ENCODE measurements at regions not wholly inside any gene's neighbourhood (a gene's known extent, or its start where the extent isn't known, plus 50 kb on each side); places are given as distances from the start of the nearest gene placed in this dataset.

DNA sequence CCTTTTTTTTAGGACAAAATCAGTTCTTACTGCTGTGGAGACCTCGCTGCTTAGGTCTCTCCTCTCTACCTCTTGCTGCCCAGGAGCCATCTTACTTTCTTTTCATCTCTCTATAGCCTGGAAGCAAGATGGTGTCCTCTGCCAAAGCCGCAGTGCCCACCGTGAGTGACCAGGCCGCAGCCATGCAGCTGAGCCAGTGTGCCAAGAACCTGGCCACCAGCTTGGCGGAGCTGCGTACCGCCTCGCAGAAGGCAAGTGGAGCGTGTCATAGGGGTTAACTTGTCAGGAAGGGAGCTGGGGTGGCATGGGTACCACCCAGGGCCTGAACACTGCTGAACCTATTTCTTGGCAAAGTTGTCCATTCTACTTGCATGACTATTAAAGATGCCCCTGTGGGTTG is 320.3 kb upstream of the TPM1 start:
- TF ChIP-seq, protein P1, sequence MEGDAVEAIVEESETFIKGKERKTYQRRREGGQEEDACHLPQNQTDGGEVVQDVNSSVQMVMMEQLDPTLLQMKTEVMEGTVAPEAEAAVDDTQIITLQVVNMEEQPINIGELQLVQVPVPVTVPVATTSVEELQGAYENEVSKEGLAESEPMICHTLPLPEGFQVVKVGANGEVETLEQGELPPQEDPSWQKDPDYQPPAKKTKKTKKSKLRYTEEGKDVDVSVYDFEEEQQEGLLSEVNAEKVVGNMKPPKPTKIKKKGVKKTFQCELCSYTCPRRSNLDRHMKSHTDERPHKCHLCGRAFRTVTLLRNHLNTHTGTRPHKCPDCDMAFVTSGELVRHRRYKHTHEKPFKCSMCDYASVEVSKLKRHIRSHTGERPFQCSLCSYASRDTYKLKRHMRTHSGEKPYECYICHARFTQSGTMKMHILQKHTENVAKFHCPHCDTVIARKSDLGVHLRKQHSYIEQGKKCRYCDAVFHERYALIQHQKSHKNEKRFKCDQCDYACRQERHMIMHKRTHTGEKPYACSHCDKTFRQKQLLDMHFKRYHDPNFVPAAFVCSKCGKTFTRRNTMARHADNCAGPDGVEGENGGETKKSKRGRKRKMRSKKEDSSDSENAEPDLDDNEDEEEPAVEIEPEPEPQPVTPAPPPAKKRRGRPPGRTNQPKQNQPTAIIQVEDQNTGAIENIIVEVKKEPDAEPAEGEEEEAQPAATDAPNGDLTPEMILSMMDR (conservative IDR thresholded peaks at IDR 0.05; ENCODE audit: low read length): no peak
- DNase-seq (ENCODE audit: low read depth): no peak
- no peak overlapping the region for H3K4me3 ChIP-seq (ENCODE audit: low read length)

DNA sequence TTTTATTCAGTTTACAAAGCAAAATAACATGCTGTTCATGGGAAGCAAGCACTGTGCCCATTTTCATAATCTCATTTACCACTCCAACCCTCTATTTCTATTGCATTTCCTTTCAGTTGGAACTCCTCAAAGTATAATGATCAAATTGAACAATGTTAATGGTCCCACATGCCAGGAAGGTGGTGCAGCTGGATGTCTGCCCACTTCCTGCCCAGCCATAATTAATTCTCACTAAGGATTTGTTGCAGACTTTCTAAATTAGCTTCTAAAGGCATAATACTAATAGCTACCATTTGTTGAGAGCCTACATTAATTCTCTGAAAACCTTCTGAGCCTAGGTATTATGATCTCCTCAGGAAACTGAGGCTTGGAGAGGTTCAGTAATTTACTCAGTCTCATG is 316.1 kb upstream of the TPM1 start:
- TF ChIP-seq, protein P1 (conservative IDR thresholded peaks at IDR 0.05; ENCODE audit: low read length): no peak
- H3K4me3 ChIP-seq (ENCODE audit: low read length): no peak overlapping the region
- no peak for DNase-seq (ENCODE audit: low read depth)

DNA sequence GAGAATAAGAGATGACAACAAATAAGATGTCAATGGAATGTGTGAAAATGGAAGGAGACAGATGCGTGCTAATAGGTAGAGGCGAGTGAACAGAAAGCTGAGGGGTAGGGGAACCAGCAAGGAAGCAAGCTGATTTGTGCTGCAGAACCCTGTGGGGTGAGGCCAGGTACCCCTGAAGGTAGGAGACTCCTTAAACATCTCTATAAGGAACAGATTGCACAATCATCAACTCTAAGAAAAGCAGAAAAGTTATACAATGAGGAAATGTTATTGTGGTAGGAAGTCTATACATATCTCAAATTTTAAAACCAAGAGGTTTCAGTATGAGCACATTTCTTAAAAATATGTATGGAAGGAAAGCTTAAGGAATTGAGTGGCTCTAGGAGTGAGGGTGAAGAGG is 315.0 kb upstream of the TPM1 start:
- H3K4me3 ChIP-seq (ENCODE audit: low read length): no peak overlapping the region
- TF ChIP-seq, protein P1 (conservative IDR thresholded peaks at IDR 0.05; ENCODE audit: low read length): no peak
- no peak for DNase-seq (ENCODE audit: low read depth)

DNA sequence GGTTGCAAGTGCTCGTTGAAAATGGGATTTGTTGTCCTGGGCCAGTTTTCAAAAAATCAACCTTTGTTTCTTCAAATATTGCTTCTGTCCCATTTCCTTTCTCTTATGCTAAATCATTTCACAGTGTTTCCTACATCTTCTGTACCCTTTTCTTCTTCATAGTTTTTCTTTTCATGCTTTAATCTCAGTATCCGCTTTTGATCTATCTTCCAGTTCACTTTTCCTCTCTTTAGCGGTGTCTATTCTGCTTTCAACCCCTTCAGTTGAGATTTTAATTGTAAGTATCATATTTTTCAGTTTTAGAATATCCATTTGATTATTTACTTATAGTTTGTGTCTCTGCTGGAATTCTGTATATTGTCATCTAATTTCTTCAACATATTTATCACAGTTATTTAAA is 311.7 kb upstream of the TPM1 start:
- no peak overlapping the region for H3K4me3 ChIP-seq (ENCODE audit: low read length)
- DNase-seq (ENCODE audit: low read depth): no peak
- TF ChIP-seq, protein P1 (conservative IDR thresholded peaks at IDR 0.05; ENCODE audit: low read length): no peak

DNA sequence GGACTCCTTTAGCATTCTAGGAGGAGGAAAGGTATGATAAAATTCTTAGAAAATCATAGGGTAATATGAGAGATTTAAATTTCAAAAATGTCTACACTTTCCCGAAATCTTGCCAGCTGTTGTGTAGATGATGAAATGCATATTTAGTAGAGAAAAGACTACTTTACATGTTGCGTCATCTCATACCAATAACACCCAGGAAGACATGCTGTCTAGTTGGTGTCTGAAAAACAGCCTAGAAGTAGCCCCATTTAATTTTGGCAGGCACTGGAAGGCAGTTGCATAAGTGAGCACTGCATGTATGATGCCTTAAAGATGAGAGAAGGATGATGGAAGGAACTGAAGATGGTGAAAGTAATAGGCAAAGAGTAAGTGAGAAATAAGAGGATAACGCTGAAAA is 310.5 kb upstream of the TPM1 start:
- H3K4me3 ChIP-seq (ENCODE audit: low read length): no peak overlapping the region
- TF ChIP-seq, protein P1 (conservative IDR thresholded peaks at IDR 0.05; ENCODE audit: low read length): no peak
- DNase-seq (ENCODE audit: low read depth): peak; percentile 77

DNA sequence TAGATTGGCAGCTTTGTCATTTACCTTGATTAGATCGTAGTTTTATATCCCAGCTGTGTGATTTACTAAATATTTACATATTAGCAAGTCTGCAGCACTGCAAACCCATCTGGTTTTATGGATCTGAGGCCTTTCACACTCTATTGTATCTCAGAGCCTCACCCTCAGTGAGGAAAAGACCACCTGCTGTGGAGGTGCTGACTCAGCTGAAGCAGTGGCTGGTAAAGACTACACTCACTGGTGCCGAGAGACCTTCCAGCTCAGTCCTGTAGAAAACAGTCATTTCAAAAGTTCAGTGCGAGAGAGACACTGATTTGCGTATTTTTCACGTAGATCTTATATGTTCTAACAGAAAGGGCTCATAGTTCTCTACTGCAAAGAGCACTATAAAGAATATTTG is 307.8 kb upstream of the TPM1 start:
- TF ChIP-seq, protein P1 (conservative IDR thresholded peaks at IDR 0.05; ENCODE audit: low read length): no peak
- DNase-seq (ENCODE audit: low read depth): no peak
- H3K4me3 ChIP-seq (ENCODE audit: low read length): no peak overlapping the region

DNA sequence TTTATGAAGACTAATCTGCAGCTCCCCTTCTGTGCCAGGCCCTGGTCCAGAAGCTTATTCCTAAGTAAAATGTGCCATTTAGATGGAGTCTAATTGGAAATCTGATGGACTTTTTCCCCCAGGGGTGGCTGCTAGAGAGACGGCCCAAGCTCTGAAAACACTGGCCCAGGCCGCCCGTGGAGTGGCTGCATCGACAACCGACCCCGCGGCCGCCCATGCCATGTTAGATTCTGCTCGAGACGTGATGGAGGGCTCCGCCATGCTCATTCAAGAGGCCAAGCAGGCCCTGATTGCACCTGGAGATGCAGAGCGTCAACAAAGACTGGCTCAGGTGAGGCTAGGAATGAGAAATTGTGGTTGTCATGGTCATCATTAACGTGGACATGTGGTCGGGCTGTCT is 305.8 kb upstream of the TPM1 start:
- TF ChIP-seq, protein P1 (conservative IDR thresholded peaks at IDR 0.05; ENCODE audit: low read length): no peak
- H3K4me3 ChIP-seq (ENCODE audit: low read length): no peak overlapping the region
- DNase-seq (ENCODE audit: low read depth): no peak
